Esophagus muscularis mucosa (tissue), 4 donors: ENCODE measurements at regions not wholly inside any gene's neighbourhood (a gene's known extent, or its start where the extent isn't known, plus 50 kb on each side); places are given as distances from the start of the nearest gene placed in this dataset.

ENCODE experiments used
- DNase-seq: peaks from one replicate; pipeline ENCODE4 v3.0.0-alpha.2; 2017; ENCODE audit errors: extremely low spot score
- H3K27ac ChIP-seq, 4 donors: fragments of 200-600 bp; sonication (generic); replicated peaks in 1 of 4; 1 replicate in 3 of 4; 2 replicates in 1 of 4; pipeline ENCODE4 v1.5.1; 2016 to 2019; ENCODE audit warnings: mild to moderate bottlenecking in 1 of 4
- H3K27me3 ChIP-seq, 4 donors: fragments of 200-600 bp; sonication (generic); one replicate each; pipeline versions ENCODE4 v1.5.1 to v1.6.0; 2016 to 2019
- H3K36me3 ChIP-seq, 4 donors: fragments of 200-600 bp; sonication (generic); one replicate each; pipeline ENCODE4 v1.5.1; 2016 to 2019
- H3K4me1 ChIP-seq, 4 donors: fragments of 200-600 bp; sonication (generic); one replicate each; pipeline ENCODE4 v1.5.1; 2016 to 2019
- H3K4me3 ChIP-seq, 4 donors: fragments of 200-600 bp; sonication (generic); 1 replicate in 2 of 4; 2 replicates in 2 of 4; pipeline ENCODE4 v1.5.1; 2016 to 2019; ENCODE audit warnings: mild to moderate bottlenecking in 4 of 4, moderate library complexity in 1 of 4
- H3K9me3 ChIP-seq, 4 donors: fragments of 200-600 bp; sonication (generic); 1 replicate in 3 of 4; 2 replicates in 1 of 4; pipeline ENCODE4 v1.5.1; 2016 to 2019
- EP300 ChIP-seq: sonication (generic); formaldehyde crosslinking; IDR thresholded peaks from one replicate; pipeline ENCODE4 v1.6.1; 2017; ENCODE audit warnings: antibody characterized with exemption
- POLR2A ChIP-seq: fragments of 450-650 bp; IDR thresholded peaks from one replicate; pipeline ENCODE4 v1.6.1; 2017; ENCODE audit warnings: antibody characterized with exemption, moderate library complexity, mild to moderate bottlenecking, low read depth
- POLR2AphosphoS5 ChIP-seq, 2 donors: sonication (generic); formaldehyde crosslinking; IDR thresholded peaks; one replicate each; pipeline ENCODE4 v1.6.1; 2017; ENCODE audit warnings: antibody characterized with exemption in 2 of 2
- WGBS: methylation state at CpG from one replicate; pipeline ENCODE4 v1.1.5; 2018; 5-methylcytosine and 5-hydroxymethylcytosine counted together
- intact Hi-C: fragments of 100-400 bp; cut with DNase I; formaldehyde crosslinking; loops from one replicate; pipeline ENCODE4 v1.15.1; 2023
- TF ChIP-seq, protein P1 (sequence below), 3 experiments: fragments of 200-600 bp in 2 of 3; fragments of 450-650 bp in 1 of 3; sonication (generic) in 2 of 3; IDR thresholded peaks; one replicate each; pipeline ENCODE4 v1.5.1; 2017 to 2019; ENCODE audit warnings: antibody characterized with exemption in 3 of 3, mild to moderate bottlenecking in 2 of 3, moderate library complexity in 1 of 3

- intact Hi-C loops: no loop called here
- no peak for DNase-seq
- no peak overlapping the region for H3K4me3 ChIP-seq
- TF ChIP-seq POLR2A (no peak), POLR2AphosphoS5 (IDR thresholded peaks at IDR 0.05) (no peak), EP300 (no peak)
- TF ChIP-seq, protein P1, sequence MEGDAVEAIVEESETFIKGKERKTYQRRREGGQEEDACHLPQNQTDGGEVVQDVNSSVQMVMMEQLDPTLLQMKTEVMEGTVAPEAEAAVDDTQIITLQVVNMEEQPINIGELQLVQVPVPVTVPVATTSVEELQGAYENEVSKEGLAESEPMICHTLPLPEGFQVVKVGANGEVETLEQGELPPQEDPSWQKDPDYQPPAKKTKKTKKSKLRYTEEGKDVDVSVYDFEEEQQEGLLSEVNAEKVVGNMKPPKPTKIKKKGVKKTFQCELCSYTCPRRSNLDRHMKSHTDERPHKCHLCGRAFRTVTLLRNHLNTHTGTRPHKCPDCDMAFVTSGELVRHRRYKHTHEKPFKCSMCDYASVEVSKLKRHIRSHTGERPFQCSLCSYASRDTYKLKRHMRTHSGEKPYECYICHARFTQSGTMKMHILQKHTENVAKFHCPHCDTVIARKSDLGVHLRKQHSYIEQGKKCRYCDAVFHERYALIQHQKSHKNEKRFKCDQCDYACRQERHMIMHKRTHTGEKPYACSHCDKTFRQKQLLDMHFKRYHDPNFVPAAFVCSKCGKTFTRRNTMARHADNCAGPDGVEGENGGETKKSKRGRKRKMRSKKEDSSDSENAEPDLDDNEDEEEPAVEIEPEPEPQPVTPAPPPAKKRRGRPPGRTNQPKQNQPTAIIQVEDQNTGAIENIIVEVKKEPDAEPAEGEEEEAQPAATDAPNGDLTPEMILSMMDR (IDR thresholded peaks at IDR 0.05): no peak
- no peaks in the 10 kb centered on the region for H3K4me1 ChIP-seq
- H3K27ac ChIP-seq: no peak overlapping the region
- 85% methylated on average over 3 of the region's 3 CpGs for WGBS
- no peaks in the 10 kb centered on the region for H3K27me3 ChIP-seq
- H3K36me3 ChIP-seq: no peaks in the 10 kb centered on the region
- no peaks in the 10 kb centered on the region for H3K9me3 ChIP-seq
Measured at GRCh38 chr9:115513148-115513547, 395.2 kb upstream of the TNC start.

GRCh38 chr9:115514454-115514853 lies 396.5 kb upstream of the TNC start:
- no peak overlapping the region for H3K27ac ChIP-seq
- intact Hi-C loops: no loop called here
- TF ChIP-seq POLR2AphosphoS5 (IDR thresholded peaks at IDR 0.05) (no peak), EP300 (no peak), POLR2A (no peak)
- TF ChIP-seq, protein P1 (IDR thresholded peaks at IDR 0.05): no peak
- H3K9me3 ChIP-seq: no peaks in the 10 kb centered on the region
- H3K27me3 ChIP-seq: no peaks in the 10 kb centered on the region
- no peak for DNase-seq
- H3K4me1 ChIP-seq: no peaks in the 10 kb centered on the region
- no peak overlapping the region for H3K4me3 ChIP-seq
- H3K36me3 ChIP-seq: no peaks in the 10 kb centered on the region

GRCh38 chr9:115517335-115518075 lies 399.5 kb upstream of the TNC start:
- no peaks in the 10 kb centered on the region for H3K27me3 ChIP-seq
- no peak overlapping the region for H3K27ac ChIP-seq
- intact Hi-C loops: no loop called here
- TF ChIP-seq, protein P1 (IDR thresholded peaks at IDR 0.05): no peak
- TF ChIP-seq EP300 (no peak), POLR2AphosphoS5 (IDR thresholded peaks at IDR 0.05) (no peak), POLR2A (no peak)
- no peak for DNase-seq
- peaks cover 0 to 10% (median 4%) of the 10 kb centered on the region in 4 donors for H3K4me1 ChIP-seq
- H3K36me3 ChIP-seq: no peaks in the 10 kb centered on the region
- H3K9me3 ChIP-seq: no peaks in the 10 kb centered on the region
- no peak overlapping the region for H3K4me3 ChIP-seq

- H3K27ac ChIP-seq: no peak overlapping the region
- peaks cover 0 to 25% (median 15%) of the 10 kb centered on the region in 4 donors for H3K4me1 ChIP-seq
- no peak overlapping the region for H3K4me3 ChIP-seq
- no peak for DNase-seq
- 49% methylated on average over 3 of the region's 3 CpGs for WGBS
- intact Hi-C loops: loop anchor here (2.0 to 10.0 kb wide), 4 partner anchors 406 to 838 kb away; partner anchors contain the start of genes TEX48 and TNC
- TF ChIP-seq EP300 (no peak), POLR2AphosphoS5 (IDR thresholded peaks at IDR 0.05) (no peak), POLR2A (no peak)
- TF ChIP-seq, protein P1 (IDR thresholded peaks at IDR 0.05): no peak
- H3K36me3 ChIP-seq: no peaks in the 10 kb centered on the region
- no peaks in the 10 kb centered on the region for H3K27me3 ChIP-seq
- H3K9me3 ChIP-seq: no peaks in the 10 kb centered on the region
Measured at GRCh38 chr9:115520646-115521045, 402.7 kb upstream of the TNC start.

GRCh38 chr9:115522912-115523311 lies 405.0 kb upstream of the TNC start:
- no peaks in the 10 kb centered on the region for H3K9me3 ChIP-seq
- 89% methylated on average over 3 of the region's 3 CpGs for WGBS
- no peaks in the 10 kb centered on the region for H3K36me3 ChIP-seq
- H3K27me3 ChIP-seq: no peaks in the 10 kb centered on the region
- peaks cover 0 to 28% (median 16%) of the 10 kb centered on the region in 4 donors for H3K4me1 ChIP-seq
- TF ChIP-seq, protein P1 (IDR thresholded peaks at IDR 0.05): no peak
- no peak for TF ChIP-seq POLR2AphosphoS5 (IDR thresholded peaks at IDR 0.05)
- no peak for TF ChIP-seq EP300
- no peak for TF ChIP-seq POLR2A
- intact Hi-C loops: loop anchor here (5.0 to 10.0 kb wide), 3 partner anchors 408 to 841 kb away; partner anchors contain the start of genes TEX48 and TNC
- no peak for DNase-seq
- H3K4me3 ChIP-seq: no peak overlapping the region
- no peak overlapping the region for H3K27ac ChIP-seq
